NCI-H774 (cell line): ENCODE measurements at regions not wholly inside any gene's neighbourhood (a gene's known extent, or its start where the extent isn't known, plus 50 kb on each side); places are given as distances from the start of the nearest gene placed in this dataset.
"Not testable (repeated sequence)": the region's sequence is repeated elsewhere in the genome, so short reads cannot be mapped to it uniquely, and the experiment has no call there.

Experiments
- DNase-seq: peaks from one replicate; lab custom pipeline; 2025; lab: John Stamatoyannopoulos, UW

DNA sequence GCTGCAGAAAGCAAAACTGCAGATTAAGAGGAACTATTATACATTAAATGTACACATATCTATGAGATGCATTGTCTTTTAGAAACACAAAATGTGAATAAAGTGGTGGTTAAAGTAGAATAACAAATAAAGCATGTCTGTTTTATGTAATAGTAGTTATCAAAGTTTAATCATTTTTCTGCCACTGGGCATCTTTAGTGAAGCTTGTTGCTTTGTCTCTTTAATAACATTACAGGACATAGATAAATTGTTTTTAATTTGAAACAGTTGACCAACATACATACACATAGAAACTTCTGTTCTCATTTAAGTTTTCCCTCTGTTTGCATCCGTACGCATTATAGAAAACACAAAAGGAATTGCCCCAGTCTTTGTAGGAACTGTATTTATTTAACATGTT, 1700.0 kb upstream of the ADGRL3 start:
- DNase-seq = no peak

DNA sequence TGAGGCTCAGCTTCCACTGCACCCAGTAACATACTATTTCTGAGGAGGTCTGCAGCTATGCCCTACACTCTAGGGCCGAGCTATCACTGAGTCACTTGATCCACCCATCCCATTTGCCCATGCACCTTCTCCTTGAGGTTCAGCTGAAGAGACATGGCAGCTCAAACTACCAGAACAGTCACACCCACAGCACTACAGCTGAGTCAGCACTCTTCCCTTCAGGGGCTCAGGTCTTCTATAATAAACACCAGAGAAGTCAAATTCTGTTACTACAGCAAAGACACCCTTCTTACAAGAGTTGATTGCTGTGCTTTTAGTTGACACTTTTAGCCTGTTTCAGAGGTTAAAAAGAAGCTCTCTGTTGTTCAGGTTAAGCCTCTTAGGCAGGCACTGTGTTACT, 1696.4 kb upstream of the ADGRL3 start:
- DNase-seq = no peak

DNA sequence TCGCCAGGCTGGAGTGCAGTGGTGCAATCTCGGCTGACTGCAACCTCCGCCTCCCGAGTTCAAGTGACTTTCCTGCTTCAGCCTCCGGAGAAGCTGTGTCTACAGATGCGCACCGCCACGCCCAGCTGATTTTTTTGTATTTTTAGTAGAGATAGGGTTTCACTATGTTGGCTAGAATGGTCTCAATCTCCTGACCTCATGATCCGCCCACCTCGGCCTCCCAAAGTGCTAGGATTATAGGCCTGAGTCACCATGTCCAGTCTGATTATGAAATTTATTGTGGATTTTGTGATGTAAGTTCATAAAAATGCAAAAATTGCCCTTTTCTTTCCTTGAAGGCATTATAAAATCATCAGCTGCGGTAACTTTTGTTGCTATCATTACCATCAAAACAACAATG, 1688.3 kb upstream of the ADGRL3 start:
- DNase-seq = not testable (repeated sequence)

- DNase-seq = no peak
Measured at GRCh38 chr4:59517007-59517406, 1683.1 kb upstream of the ADGRL3 start.

GRCh38 chr4:59518005-59518823, 1681.9 kb upstream of the ADGRL3 start:
- no peak for DNase-seq

DNA sequence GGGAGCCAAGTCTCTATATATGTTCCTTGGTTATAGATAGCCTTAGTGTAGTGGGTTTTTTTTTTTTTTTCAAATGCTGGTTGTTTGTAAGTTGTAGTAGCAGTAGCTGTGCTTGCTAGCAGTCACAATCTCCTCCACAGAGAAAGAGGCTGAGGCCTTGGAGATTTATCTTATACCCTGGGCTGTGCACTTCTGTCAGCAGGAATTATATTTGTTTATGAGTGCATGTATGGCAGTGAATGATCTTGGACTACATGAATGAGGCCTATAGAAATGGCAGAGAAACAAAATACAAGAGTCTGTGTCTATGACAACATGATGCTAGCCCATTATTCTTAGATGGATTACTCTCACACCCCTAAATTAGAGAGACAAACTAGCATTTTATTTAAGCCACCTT, 1674.2 kb upstream of the ADGRL3 start:
- no peak for DNase-seq

DNA sequence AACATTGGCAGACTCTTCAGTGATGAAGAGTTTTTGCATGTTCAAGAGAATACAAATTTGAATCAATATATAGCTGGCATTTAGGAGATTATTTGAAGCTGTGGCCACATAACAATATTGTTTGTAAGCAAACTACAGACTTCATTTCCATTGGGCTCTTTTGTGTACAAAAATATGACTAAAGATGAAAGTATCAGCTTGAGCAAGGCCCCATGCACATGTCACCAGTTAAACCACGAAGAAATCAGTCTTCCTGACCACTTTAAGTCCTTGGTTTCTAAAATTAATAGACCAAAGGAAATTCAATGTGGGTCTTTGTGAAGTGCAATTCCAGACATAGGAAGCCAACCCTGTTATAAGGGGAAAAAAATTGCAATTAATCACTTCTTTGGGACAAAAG, 1664.6 kb upstream of the ADGRL3 start:
- DNase-seq = no peak

DNA sequence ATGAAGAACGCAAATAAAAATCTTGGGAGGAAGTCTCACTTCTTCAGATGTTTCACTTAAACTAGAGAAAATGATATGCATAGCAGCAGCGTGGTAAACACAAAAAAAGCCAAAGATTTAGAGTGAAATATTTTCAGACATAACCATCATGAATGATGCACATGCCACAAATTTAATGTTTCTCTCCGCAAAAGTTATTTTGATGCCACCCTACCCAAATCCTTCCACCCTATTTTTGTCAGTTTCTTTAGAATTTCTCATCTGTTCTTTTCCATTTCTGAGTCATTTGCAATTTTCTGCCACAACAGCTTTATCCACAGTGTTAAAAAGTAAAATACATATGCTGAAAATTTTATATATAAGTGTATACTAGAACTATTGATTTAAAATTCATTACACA, 1663.7 kb upstream of the ADGRL3 start:
- no peak for DNase-seq

DNA sequence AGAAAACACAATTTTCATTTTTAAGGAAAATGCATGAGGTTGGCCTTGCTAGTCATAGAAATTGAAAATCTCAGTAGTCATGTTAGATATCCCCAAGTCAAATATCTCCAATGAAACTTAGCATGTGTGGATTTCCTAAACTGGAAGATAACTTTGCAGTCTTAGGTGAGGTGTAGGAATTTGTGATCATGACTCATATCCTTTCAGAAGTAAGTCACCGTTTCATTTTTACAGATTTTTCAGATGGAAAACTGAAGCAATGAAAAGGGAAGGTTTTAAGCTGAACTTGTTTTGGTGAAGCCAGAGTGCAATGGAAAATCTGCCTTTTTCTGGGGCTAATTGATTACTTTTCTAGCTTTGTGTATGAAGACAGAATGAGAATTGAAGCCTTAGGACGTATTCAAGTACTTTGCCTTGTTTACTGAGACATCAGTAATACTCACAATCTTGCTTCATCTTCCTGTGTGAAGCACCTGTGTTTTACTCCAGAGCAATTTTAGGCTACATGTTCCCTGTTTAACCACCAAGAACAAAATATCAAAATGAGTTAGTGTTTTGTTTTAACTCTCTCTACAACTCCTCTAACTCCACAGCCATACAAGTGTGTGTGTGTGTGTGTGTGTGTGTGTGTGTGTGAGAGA, 1662.8 kb upstream of the ADGRL3 start:
- DNase-seq = no peak

DNA sequence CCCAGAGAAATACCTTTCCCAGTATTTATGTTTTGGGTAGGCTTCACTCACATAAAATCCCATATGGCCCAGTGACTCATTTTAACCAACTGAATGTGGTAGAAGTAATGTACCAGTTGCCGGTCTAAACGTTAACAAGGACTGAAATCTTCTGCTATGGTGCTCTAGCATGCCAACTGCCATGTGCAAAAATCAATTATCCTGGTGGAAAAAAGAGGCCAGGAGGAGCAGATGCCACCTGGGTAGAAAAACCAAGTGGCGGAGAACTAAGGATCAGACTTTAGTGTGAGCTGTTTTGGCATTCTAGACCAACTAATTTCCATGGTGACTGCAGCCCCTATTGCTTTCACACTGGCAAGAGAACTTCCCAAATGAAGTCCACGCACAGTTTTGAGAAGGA, 1660.7 kb upstream of the ADGRL3 start:
- DNase-seq = no peak

DNA sequence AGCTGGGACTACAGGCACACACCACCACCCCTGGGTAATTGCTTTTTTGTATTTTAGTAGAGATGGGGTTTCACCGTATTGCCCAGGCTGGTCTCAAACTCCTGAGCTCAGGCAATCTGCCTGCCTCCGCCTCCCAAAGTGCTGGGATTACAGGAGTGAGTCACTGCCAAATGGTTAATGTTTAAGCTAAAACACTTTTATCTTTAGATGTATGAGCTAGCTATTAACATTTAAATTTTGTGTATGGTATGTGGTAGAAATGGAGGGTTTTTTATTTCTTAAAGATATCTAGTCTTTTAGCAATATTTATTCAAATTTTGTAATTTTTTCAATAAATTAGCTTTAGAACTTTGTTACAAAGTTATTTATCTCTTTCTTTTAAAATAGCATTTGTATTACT, 1659.8 kb upstream of the ADGRL3 start:
- DNase-seq = no peak

DNA sequence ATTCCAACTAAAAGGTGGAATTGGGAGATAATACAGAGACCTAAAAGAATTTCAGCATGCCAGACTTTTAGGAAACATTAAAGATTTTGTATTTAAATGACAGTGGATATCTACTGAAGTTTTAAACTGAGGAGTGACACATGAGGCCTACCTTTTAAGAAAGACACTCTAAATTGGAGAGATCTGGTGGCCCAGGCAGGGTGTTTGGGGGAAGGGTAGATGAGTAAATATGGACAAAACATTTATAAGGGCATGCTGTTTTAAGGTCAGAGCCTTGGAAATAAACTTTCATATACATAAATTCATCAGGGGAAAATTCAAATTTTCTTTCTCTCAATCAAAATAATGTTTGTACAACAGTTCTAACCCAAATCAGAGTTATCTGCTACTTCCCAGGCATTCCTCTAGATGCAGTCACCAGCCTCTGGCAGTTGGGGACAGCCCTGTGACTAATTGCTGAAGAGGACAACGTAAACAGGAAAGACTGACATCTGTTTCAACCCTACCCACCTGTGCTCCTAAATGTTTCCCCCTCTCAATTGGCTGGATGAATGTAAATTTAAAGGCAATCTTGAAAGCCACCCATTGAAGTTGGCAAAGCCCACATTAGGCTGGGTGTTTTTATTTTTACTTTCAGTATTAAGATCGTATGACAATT, 1646.9 kb upstream of the ADGRL3 start:
- no peak for DNase-seq

GRCh38 chr4:59553721-59554091, 1646.4 kb upstream of the ADGRL3 start:
- DNase-seq = no peak

GRCh38 chr4:59556191-59556590, 1643.9 kb upstream of the ADGRL3 start:
- DNase-seq = not testable (repeated sequence)

GRCh38 chr4:59560141-59560648, 1639.9 kb upstream of the ADGRL3 start:
- DNase-seq = not testable (repeated sequence)

- no peak for DNase-seq
Measured at GRCh38 chr4:59565836-59566235, 1634.3 kb upstream of the ADGRL3 start.

- no peak for DNase-seq
Measured at GRCh38 chr4:59570860-59571476, 1629.2 kb upstream of the ADGRL3 start.

DNA sequence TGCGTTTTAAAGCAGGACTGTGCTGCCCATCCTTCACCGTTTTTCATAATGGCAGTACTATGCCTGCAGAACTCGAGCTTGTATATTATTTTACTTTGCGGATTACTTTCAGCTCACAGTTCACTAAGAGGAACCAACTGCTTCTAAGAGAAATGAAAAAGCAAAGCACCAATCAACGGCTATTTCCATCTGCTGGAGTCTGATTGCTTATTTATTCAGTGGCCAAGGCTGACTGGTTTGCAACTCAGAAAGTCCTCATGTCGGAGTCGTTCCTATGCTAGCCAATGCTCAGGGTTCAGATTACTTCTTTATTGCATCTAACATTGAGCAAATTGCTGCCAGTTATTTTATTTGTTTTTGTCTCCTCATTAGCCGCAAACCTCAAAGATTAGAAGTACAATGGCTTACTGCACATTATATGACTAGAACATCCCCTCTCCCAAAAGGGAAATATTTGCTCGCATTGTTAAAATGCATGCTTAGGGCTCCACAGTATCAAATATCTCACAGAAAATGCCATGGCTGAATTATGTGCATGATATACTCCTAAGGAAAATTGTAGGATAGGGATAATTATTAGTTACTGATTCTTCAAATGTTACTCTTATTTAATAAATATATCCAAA, 1628.2 kb upstream of the ADGRL3 start:
- no peak for DNase-seq

DNA sequence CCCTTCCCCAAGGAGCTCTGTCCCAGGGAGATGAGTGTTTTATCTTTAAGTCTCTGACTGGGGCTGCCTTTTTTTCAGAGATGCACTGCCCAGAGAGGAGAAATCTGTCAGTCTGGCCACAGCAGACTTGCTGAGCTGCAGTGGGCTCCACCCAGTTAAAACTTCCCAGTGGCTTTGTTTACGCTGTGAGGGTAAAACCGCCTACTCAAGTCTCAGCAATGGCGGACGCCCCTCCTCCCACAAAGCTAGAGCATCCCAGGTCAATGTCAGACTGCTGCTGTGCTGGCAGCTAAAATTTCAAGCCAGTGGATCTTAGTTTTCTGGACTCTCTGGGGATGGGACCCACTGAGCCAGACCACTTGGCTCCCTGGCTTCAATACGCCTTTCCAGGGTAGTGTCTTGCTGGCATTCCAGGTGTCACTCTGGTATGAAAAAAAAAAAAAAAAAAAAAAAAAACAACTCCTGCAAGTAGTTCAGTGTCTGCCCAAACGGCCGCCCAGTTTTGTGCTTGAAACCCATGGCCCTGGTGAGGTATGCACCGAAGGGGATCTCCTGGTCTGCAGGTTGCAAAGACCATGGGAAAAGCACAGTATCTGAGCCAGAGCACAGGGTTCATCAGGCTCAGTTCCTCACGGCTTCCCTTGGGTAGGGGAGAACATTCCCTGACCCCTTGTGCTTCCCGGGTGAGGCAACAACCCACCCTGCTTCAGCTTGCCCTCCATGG, 1616.1 kb upstream of the ADGRL3 start:
- DNase-seq = no peak

GRCh38 chr4:59597536-59598329, 1602.4 kb upstream of the ADGRL3 start:
- no peak for DNase-seq

DNA sequence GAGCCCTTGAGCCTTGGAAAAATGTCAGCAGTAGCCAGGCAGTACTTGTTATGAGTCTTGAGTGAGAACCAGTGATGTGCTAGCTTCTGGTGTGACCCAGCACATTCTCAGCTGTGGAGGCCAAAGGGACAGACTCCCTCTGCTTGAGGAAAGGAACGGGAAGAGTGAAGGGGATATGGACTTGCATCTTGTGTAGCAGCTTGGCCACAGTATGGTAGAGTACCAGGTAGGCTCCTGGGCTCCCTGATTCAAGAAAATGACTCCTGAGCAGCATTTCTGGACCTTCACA, 1601.9 kb upstream of the ADGRL3 start:
- DNase-seq = no peak
